Stimulated activated CD4-positive, alpha-beta T cell treated with anti-CD3 and anti-CD28 coated beads, Interleukin-2, amount 100 ng/mL, for 48 hours (primary cell): ENCODE measurements at regions not wholly inside any gene's neighbourhood (a gene's known extent, or its start where the extent isn't known, plus 50 kb on each side); places are given as distances from the start of the nearest gene placed in this dataset.

ENCODE experiments used
- DNase-seq, 2 donors: peaks; one replicate each; pipeline ENCODE4 v3.0.0-alpha.2; 2020

DNA sequence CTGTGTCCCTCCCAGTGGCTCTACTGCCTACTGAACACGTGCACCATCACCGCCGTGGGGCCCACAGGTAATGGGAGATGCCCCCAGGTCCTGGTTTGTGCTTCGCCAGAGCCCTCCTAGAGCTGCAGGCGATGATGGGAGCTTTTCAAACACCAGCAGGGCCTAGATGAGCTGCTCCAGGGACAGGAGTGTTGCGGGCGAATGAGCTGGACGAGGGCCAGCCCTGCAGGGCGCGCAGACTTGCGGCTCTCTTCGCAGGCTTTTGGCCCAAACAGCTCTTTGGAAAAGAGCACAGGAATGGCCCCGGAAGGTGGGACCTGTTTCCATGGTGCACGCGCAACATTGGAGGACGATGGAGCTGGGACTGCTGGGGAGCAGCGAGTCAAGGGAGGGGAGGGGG, 409.3 kb upstream of the SULF2 start:
- no peak for DNase-seq

DNA sequence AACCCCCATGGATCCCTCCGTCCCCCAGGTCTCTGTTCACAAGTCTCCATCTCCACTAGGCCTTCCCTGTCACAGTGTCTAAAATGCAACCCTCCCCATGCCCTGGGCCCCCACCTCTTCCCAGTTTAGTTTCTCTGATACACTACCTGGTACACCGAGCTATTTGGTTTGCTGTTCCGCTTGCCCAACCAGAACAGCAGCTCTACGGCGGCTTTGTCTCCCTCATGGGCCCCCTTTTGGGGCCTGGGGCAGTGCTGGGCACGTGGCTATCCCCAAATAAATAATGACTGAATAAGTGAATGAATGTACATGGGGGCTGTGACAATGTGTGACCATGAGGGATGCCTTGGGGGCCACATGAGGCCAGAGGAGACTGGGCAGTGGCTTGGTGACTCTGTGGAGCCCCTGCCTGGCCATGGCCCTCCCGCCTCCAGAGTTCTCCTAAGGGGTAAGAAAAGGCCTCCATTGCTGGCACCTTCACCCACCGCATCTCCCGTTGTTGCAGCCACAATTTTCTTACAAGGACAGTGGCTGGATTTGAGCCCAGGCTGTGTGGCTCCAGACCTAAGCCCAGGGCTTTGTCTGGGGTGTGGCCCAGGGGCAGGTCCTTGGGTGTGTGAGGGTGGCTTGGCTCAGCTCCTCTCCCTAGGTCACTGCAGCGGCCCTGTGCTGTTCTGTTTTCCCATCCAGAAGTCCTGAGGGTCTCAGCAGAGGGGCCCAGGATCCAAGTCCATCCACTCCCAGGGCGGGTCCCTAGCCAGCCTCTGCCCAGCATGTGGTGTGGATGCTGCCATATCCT, 408.5 kb upstream of the SULF2 start:
- no peak for DNase-seq

DNA sequence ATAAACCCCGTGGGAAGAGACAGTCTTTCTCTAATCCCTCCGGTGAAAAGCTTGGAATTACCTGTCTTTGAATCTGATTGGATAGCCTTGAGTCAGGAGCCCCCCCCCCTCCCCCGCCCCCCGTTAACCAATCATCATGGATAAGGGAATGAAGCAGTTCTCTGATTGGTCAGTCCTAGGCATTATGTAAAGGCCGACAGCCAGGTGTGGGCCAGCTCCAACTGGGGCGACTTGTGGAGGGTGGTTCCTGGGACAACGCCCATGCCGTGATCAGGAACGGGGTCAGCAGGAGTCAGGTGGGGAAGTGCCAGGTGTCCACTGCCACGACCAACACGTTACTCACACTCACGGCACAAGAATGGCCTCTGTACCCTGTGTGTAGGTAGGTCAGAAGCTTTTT, 406.8 kb upstream of the SULF2 start:
- DNase-seq, result no peak

DNA sequence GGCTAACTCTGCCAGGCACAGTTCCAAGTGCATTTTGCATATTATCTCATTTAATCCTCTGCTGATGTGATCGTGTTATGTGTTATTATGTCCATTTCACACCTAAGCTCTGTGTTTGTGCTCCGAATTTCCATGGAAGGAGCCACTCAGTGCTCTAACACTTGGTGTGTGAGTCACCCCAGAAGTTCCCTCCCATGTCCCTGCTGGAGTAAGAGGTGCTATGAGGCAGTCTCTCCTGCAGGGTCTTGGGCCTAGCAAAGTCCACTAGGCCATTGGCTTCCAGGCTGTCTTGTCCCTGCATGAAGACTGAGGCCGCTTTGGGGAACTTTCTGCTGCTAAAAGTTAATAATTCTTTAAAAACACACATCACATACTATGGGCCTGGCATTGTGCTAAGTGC, 405.9 kb upstream of the SULF2 start:
- DNase-seq, result no peak

DNA sequence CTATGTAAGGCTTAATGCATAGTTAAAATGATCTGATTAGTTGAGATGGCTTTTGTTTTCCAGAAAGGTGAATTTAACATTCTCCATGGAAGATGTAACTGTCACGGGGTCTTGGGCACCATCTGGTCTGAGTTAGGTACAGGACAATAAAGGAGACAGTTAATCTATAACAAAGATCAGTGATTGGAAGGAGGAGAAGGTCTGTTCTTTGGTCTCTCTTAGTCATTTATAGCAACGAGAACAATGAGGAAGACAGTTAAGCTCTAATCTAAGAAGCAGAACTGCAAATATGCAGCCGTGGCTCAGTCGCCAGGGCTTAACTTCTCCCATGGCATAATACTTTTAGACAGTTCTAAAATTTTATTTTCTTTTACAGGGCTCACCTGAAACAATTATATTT, 405.5 kb upstream of the SULF2 start:
- DNase-seq, result no peak

DNA sequence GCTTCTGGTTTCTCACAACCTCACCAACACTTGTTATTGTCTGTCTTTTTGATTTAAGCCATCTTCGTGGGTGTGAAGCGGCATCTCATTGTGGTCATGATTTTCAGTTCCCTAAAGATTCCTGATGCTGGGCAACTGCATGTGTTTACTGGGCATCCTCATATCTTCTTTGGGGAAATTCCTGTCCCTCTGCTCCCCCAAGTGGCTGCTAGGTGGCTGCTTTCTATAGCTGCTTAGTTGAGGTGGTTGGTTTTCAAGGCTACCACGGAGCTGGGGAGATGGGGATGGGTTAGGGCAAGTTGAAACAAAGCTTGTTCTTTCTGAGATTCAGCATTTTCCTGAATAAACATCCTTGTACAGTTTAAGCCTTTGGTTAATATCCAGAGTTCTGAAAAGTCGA, 403.9 kb upstream of the SULF2 start:
- no peak for DNase-seq

DNA sequence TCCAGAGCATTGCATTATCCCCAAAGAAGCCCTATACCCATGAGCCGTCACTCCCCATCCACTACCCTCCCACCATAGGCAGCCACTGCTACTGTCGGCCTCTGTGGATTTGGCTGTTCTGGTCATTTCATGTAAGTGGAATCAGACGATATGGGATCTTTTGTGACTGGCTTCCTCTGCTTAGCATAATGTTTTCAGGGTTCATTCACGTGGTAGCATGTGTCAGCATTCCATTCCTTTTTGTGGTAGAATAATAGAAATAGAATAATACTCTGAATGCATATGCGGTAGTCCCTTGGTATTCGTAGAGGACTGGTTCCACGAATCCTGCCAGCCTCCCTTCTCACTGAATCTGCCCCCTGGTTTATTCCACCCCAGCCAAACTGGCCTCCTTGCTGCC, 402.6 kb upstream of the SULF2 start:
- no peak for DNase-seq

DNA sequence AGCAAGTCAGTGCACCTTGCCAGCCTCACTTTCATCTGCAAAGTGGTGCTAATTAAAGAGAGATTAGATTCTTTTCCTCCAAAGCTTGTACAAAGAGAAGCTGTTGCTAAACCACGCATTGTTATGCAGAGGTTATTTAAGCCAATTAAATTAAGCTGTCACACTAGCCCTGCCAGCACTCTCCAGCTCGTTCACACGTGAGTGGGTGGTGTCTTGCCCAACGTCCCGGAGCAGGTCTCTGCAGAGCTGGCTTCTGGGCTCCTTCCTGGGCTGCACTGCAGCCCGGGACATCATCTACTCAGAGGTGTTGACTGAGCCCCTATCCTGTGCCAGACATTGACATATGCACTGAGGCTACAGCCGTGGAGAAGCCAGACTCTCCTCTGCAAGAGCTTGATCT, 401.6 kb upstream of the SULF2 start:
- no peak for DNase-seq

DNA sequence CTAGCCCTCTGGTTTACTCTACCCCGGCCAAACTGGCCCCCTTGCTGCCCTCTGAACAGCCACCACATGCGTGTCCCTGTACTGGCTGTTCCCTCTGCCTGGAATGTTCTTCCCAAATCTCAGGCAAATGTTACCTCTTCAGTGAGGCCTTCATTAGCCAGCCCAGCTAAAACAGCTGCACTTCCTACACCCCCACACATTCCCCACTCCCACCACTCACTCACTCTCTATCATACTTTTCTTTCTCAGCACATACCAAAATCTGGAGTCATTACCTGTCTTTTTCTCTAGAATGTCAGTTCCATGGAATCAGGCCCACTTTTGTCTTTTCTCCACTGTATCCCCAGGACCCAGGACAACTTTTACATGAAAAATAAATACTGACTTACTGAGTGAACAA, 401.2 kb upstream of the SULF2 start:
- no peak for DNase-seq

DNA sequence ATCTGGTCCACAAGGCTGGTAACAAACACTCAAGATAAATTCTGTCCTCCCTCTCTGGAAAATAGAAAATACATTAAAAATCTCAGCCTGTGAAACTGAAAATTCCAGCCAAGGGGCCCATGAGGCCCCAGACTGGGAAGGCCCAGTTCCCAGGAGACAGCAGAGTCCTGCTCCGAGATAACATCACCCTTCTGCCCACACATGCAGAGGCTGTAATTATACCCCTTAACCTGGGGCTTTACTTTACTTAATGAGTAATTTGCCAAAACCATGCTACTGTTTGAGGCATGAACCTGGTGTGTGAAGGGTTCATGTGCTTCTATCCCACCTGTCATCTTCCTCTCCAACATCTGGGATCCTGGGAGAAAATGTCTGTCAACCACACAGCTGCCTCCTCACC, 398.9 kb upstream of the SULF2 start:
- DNase-seq, result no peak

DNA sequence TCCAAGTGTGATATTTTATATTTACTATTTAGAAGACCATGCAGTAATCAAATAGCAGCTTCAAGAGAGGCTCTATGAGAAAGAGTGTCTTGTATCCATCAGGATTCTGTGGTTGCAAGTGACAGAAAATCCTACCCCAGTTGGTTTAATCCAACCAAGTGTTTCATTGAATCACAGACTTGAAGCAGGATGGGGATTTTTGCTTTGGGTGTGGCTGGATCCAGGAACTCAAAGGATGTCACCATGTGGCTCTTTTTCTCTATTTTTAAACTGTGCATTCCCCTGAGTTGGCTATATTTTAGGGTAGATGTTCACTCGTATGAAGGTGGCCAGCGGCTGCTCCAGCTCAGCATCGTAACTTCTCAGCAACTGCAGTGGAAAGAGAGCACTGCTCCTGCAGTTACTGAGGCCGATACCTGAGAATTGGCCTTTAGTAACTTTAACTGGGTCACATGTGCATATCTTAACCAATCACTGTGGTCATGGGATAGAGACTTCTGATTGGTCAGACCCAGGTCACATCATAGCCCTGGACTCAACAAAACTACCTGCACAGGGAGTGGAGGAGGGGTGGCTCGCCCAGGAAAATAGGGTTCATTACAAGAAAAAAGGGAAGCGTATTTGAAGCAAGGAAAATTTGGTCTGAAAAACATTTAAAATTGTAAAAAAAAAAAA, 396.1 kb upstream of the SULF2 start:
- no peak for DNase-seq

DNA sequence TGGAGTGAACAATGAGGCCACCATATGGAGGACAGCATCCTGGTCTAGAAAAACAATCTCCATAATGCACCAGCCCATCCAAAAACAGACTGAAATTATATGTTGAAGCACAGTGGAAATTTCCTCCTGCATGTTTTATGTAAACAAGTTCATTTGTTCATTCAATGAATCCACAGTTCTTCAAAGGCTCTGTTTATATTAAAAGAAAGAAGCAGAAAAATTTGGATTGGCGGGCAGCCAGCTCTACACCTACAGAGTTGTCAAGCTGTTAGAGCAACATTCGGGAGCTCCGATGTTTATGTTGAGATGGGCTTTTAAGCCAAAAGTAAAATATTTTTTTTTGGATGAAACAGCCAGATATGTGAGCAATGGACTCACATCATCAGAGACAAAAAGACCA, 395.3 kb upstream of the SULF2 start:
- no peak for DNase-seq

DNA sequence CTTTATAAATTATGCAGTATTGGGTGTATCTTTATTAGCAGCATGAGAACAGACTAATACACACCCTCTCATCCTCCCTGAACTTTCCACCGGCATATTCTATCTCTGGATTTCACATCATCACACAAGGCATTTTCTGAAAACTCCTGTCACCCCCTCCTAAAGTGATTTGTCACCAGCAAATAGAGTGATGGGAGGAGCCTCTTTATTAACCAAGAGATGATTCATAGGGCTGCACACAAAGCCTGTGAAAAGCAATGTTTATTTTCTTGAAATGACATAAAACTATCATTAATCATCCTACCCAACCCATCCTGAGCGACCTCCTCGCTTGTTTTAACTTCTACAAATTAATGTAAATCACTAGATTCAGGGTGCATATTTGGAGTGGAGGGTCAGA, 394.7 kb upstream of the SULF2 start:
- DNase-seq, result no peak

DNA sequence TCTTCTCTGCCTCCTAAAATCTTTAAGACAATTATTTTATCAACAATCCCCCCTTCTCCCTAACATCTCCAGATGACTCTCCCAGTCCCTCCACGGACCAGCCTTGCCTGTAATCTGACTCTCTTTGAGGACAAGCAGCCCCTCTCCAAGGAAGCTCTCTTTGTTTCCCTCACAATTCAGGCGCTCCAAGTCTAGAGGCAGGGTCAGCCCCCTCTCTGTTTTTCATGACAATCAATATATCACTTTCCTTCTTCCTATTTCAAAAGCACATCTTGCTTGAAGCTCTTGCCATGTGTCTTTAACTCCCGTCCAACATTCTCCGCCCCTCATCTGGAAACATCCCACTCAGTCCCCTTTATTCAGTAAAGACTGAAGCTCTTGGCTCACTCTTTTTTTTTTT, 393.4 kb upstream of the SULF2 start:
- no peak for DNase-seq

DNA sequence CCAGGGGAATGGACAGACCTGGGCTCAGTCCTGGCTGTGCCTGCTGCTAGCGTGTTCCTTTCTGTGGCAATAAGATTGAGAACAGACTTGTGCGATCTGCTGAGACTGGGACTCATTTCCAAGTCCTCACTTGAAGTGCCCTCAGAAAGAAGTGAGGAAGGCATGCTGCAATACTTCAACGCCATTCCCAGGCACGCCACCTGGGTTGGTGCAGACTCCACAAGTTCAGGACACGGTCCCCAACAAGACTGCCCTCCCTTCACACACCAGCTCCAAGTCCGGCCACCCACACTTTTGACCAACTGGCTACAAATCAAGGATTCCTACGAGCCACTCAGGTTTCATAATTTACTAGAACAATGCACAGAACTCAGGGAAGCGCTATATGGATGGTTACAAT, 391.8 kb upstream of the SULF2 start:
- DNase-seq, result no peak

DNA sequence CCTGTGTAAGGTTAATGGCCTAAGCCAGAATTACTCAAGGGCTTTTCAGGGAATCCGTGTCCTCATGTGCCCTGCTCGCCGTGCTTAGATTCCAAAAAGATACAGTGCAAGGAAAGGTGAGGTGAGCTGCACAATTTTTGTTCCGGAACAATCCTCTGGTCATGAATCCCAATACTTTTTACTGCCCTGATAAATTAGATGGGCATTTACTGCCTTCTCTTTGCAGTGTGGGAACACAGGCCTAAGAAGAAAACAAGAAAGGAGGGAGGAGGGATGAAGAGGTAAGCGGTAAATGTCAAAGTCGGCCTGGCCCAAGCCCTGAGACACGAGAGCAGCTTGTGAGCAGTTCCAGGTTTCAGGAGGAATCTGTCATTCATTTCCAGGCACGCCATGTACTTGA, 390.9 kb upstream of the SULF2 start:
- DNase-seq, result no peak

DNA sequence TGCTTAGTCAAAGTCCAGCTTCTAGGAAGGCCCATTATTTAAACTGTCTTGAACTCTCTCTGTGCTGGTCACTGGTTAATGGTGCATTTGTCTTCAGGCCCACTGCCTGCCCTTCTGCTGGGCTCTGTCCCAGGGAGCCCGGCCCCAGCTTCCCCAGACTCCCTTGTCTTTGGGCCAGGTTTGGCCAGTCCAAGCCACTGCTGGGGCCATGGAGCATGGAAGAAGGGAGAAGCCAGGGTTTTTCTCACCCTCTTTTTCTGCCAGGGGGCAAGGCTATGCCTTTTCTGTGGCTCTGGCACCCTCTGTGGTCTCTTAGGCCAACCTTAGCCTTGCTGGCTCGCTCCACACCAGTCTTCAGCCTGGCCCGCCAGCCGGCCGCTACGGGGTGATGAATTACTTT, 390.0 kb upstream of the SULF2 start:
- DNase-seq, result no peak

DNA sequence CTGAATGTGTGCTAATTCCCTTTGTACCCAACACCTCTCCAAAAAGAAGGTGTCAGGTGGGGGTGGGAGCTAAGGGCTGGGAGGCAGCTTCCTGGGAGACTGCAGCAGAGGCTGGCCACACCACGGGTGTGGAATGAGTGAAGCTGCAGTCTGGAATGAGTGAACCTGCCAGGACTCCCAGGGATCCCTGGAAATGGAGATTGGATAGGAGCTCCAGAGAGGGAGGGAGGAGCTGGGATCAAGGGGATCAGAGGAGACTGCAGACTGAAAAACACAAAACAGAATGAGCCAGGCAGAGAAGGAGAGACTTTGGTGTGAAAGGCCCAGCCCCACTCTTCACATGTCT, 387.0 kb upstream of the SULF2 start:
- DNase-seq, result no peak

DNA sequence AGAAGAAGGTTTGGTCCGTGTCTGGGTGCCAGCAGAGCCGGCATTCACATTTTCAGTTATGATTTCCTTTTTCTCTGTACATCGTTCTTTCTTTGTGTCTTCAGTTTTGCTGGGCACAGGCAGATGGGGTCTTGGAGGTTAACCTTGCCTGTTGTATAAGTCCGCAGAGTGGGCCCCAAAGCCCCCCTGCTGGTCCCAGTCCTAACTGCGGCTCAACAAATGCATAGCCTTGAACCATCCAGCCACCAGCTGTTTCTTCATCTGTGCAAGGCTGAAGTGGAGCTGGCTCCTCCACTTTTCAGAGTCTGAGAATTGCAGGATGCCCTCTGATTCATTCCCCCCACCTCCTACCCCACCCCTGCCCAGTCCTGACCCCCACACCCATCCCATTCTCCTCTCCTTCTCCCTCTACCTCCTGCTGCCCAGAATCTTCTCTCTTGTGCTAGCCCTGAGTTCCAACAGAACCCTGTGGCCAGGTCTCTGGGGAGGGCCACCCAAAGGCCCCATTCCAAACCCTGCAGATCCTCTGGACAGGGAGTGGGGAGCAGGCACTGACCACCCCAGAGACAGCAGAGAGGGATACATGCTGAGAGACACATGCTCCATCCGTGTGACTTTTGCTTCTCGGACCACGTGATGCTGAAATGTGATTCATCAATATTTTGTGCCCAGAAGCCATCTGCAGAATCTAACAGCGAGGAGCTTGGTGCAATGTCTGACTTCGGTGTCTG, 386.5 kb upstream of the SULF2 start:
- no peak for DNase-seq

DNA sequence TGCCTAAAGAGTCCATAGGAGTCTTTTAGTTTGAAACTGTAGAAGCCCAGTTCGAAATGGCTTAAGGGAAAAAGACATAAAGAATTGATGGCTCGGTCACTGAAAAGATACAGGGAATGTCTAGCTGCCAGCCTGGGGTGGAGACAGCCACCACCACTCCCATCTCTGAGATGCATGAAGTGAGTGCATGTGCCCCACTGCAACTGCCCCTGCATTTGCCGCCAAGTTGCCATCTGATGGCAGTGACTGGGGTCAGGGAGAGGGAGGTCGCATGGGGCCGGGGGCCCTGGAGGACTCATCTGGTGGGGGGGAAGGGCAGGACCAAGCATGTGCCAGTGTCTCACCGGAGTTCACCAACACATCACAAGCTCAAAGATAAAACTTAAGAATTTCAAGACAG, 385.8 kb upstream of the SULF2 start:
- DNase-seq, result no peak

DNA sequence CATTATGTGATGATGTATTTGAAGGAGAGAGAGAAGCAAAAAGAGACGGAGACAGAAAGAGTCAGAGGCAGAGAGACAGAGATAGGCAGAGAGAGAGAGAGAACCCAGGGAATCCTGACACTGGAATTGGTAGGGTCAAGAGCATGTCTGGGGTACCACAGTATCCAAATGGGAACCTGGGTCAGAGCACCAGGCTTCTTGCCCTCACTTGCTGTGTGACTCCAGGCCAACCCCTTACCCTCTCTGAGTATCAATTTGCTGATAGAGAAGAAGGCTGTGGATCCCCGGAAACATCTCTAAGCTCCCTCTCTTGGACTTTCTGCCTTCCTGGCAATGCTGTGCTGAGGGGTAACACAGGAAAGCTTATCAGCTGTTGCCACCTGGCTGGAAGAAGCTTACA, 385.3 kb upstream of the SULF2 start:
- DNase-seq, result no peak

DNA sequence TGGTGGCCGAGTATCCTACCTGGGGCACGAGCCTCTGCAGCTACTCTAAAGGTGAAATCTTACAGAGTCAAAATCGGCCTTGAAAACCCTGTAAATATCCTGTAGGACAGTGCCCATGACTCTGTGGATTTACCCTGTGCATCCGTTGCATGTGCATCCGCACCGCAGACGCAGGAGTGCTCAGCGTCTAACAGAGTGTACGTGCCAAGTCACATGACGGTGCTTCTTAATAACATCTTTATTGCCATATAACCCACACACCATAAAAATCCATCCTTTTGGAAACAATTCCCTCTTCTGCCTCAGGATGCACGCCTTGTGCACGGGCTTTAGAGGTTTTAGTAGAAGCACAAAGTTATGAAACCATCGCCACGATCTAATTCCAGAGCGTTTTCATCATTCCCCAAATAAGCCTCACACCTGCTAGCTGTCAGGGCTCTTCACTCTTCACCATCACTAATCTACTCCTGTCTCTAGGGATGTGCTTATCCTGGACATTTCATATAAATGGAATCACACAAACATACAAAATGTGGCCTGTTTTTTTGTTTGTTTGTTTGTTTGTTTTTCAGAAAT, 384.5 kb upstream of the SULF2 start:
- no peak for DNase-seq

DNA sequence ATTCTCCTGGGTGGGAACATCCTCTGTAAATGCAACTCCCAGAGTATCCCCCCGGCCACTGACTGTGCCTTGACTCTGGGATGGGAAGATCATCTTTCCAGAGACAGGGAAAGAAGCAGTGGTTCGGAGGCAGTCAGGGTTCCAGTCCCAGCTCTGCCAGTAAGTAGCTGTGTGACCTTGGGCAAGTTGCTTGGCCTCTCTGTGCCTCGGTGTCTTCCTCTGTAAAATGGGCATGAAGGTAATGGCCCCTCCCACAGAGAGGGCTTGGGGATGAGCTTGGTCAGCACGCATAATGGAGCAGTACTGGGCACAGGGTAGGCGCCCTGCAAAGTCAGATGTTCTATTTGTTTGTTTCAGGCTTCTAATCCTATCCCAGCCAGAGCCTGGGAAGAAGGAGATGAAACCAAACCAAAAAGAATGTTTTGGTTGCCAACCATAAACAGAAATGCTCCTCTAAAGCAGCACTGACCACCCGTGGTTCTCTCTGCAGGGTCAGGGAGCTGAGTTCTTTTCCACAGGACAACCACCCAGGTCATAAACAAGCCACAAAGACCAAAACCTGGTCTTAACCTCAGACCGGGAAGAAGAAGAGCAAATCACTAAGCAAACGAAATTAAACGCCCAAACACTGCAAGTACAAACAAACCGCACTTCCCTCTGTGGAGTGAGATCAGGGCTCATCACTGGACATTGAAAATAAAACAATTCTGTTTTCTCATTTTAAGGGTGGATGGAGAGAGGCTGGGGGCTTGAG, 381.0 kb upstream of the SULF2 start:
- no peak for DNase-seq

DNA sequence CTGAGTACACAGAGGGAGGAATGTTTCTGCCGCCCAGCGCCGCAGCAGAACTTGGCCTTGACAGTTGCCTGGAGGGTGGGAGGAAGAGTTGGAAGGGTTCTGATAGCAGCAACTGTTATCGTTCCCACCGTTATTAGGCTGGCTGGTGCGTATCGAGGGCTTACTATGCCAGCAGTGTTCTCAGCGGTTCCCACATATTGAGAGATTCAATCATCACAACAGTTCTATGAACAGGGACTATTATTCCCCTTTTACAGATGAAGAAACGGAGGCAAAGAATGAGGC, 380.1 kb upstream of the SULF2 start:
- DNase-seq, result no peak
